ENCODE measurements at regions not wholly inside any gene's neighbourhood (a gene's known extent, or its start where the extent isn't known, plus 50 kb on each side); places are given as distances from the start of the nearest gene placed in this dataset.

GRCh38 chr18:24968238-24968775 lies 383.7 kb downstream of the ZNF521 start:
- Histone ChIP-seq H3K27me3 (ENCODE audit: low read depth) (no peaks in the 10 kb centered on the region), H3K27ac (replicated peaks) (no peak overlapping the region)

GRCh38 chr18:24972577-24972976 lies 379.4 kb downstream of the ZNF521 start:
- H3K4me1 ChIP-seq: no peaks in the 10 kb centered on the region
- H3K4me3 ChIP-seq: no peak overlapping the region
- DNase-seq: no peak
- intact Hi-C loops (cut with micrococcal nuclease): no loop called here
- H3K9me3 ChIP-seq (replicated peaks): no peaks in the 10 kb centered on the region
- H3K36me3 ChIP-seq: no peaks in the 10 kb centered on the region
- H3K27me3 ChIP-seq (ENCODE audit: low read depth): no peaks in the 10 kb centered on the region
- H3K27ac ChIP-seq (replicated peaks): no peak overlapping the region
- TF ChIP-seq CTCF (IDR thresholded peaks at IDR 0.05; ENCODE audit: borderline replicate concordance): no peak

More at GRCh38 chr18:24968238-24968775, 383.7 kb downstream of the ZNF521 start:
- no peak for DNase-seq
- Histone ChIP-seq H3K4me1 (no peaks in the 10 kb centered on the region), H3K9me3 (replicated peaks) (peaks cover 4% of the 10 kb centered on the region), H3K36me3 (no peaks in the 10 kb centered on the region), H3K4me3 (no peak overlapping the region)
- intact Hi-C loops (cut with micrococcal nuclease): no loop called here
- no peak for TF ChIP-seq CTCF (IDR thresholded peaks at IDR 0.05; ENCODE audit: borderline replicate concordance)

- no peaks in the 10 kb centered on the region for H3K9me3 ChIP-seq (replicated peaks)
- no peak for DNase-seq
- H3K27me3 ChIP-seq (ENCODE audit: low read depth): peaks cover 1% of the 10 kb centered on the region
- intact Hi-C loops (cut with micrococcal nuclease): no loop called here
- no peak overlapping the region for H3K27ac ChIP-seq (replicated peaks)
- TF ChIP-seq CTCF (IDR thresholded peaks at IDR 0.05; ENCODE audit: borderline replicate concordance): no peak
- H3K4me3 ChIP-seq: no peak overlapping the region
- no peaks in the 10 kb centered on the region for H3K36me3 ChIP-seq
- no peaks in the 10 kb centered on the region for H3K4me1 ChIP-seq
Observed at GRCh38 chr18:24974431-24974830, 377.5 kb downstream of the ZNF521 start.

GRCh38 chr18:24975496-24976372 lies 376.2 kb downstream of the ZNF521 start:
- Histone ChIP-seq H3K27me3 (ENCODE audit: low read depth) (peaks cover 8% of the 10 kb centered on the region), H3K36me3 (no peaks in the 10 kb centered on the region), H3K9me3 (replicated peaks) (no peaks in the 10 kb centered on the region), H3K4me1 (no peaks in the 10 kb centered on the region), H3K27ac (replicated peaks) (no peak overlapping the region), H3K4me3 (no peak overlapping the region)
- TF ChIP-seq CTCF (IDR thresholded peaks at IDR 0.05; ENCODE audit: borderline replicate concordance): no peak
- intact Hi-C loops (cut with micrococcal nuclease): no loop called here
- no peak for DNase-seq

GRCh38 chr18:24976502-24976901 lies 375.5 kb downstream of the ZNF521 start:
- Histone ChIP-seq H3K27ac (replicated peaks) (no peak overlapping the region), H3K4me1 (no peaks in the 10 kb centered on the region), H3K4me3 (no peak overlapping the region), H3K9me3 (replicated peaks) (no peaks in the 10 kb centered on the region), H3K27me3 (ENCODE audit: low read depth) (peaks cover 8% of the 10 kb centered on the region), H3K36me3 (no peaks in the 10 kb centered on the region)
- no peak for TF ChIP-seq CTCF (IDR thresholded peaks at IDR 0.05; ENCODE audit: borderline replicate concordance)
- intact Hi-C loops (cut with micrococcal nuclease): no loop called here
- DNase-seq: no peak

Measured in left ventricle myocardium inferior (tissue), 1 donor.